ENCODE measurements at regions not wholly inside any gene's neighbourhood (a gene's known extent, or its start where the extent isn't known, plus 50 kb on each side); places are given as distances from the start of the nearest gene placed in this dataset.

DNA sequence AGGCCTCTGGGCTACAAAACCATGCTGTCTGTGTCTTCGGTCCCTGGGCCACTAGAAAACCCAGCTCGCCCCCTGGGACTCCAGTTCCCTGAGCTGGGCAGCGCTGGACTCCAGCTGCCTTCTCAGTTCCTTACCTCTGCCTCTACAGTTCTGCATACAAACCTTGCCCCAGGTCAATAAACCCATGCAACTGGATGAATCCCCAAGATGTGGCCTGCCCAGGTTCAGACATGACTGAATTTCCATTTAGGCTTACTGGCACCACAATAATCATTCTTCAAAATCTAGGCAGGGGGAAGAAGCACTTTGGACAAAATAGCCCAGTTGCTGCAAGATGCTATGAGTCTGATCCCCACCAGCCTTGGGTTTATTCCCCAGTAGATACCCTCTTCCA lies 159.5 kb downstream of the RRAGC start:
- no peaks in the 10 kb centered on the region for H4K20me1 ChIP-seq (ENCODE audit: control insufficient read depth, insufficient read depth, low read depth, low read length)
- no peaks in the 10 kb centered on the region for H3F3A ChIP-seq (ENCODE audit: control insufficient read depth, insufficient read depth)
- H3K4me1 ChIP-seq (ENCODE audit: control insufficient read depth, low read length), result no peaks in the 10 kb centered on the region
- H3K36me3 ChIP-seq (ENCODE audit: control insufficient read depth, low read length), result no peaks in the 10 kb centered on the region
- H3K4me2 ChIP-seq (ENCODE audit: low read length), result no peak overlapping the region
- H3K27me3 ChIP-seq (ENCODE audit: control insufficient read depth, low read length), result no peaks in the 10 kb centered on the region
- no peak overlapping the region for H3K4me3 ChIP-seq (ENCODE audit: low read length)
- H3K79me2 ChIP-seq (ENCODE audit: control insufficient read depth, low read length), result no peaks in the 10 kb centered on the region
- no peaks in the 10 kb centered on the region for H3K9me3 ChIP-seq (ENCODE audit: control insufficient read depth, insufficient read depth, low read length)
- H3K27ac ChIP-seq (ENCODE audit: low read depth, low read length), result no peak overlapping the region
- no peak for TF ChIP-seq EZH2phosphoT487 (IDR thresholded peaks at IDR 0.05; ENCODE audit: borderline replicate concordance, low read length)
- H3K9me2 ChIP-seq (replicated peaks; ENCODE audit: control insufficient read depth, low read length), result no peaks in the 10 kb centered on the region

DNA sequence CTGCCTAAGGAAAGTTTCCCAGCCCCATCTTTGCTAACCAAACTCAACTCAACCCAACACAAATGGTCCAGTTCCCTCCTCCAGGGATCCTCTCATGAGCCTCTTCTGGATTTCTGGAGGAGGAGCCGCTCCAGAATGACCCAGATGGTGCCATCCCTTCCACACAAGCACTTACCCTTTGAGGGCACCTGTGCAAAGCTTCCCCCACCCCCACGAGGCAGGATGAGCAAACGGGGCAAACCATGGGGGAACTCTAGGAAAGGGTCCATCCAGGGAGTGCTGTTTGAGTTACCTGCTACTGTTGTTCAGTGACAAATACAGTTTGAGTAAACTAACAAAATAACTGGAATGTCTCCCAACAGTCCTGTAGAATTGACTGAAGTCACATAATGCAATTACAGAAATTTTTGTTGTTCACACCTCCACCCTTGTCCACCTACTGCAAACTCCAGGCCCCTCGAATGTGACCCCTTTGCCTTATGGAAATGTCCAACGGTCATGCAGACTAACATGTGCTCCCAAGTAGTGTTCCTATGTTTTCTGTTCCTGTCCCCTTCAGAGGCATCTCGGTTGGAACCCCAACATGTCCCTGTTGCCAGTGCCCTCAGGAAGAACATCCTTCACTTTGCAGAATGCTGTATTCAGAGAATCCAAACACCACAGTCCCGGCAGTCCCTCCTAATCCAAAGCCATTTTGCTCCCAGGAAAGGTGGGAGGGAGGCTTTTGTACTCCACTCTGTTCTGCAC lies 160.1 kb downstream of the RRAGC start:
- H3K4me1 ChIP-seq (ENCODE audit: control insufficient read depth, low read length), result no peaks in the 10 kb centered on the region
- H3K79me2 ChIP-seq (ENCODE audit: control insufficient read depth, low read length), result no peaks in the 10 kb centered on the region
- H3K4me3 ChIP-seq (ENCODE audit: low read length), result no peak overlapping the region
- H3K27ac ChIP-seq (ENCODE audit: low read depth, low read length), result no peak overlapping the region
- H3F3A ChIP-seq (ENCODE audit: control insufficient read depth, insufficient read depth), result no peaks in the 10 kb centered on the region
- H4K20me1 ChIP-seq (ENCODE audit: control insufficient read depth, insufficient read depth, low read depth, low read length), result no peaks in the 10 kb centered on the region
- H3K4me2 ChIP-seq (ENCODE audit: low read length), result no peak overlapping the region
- no peaks in the 10 kb centered on the region for H3K9me2 ChIP-seq (replicated peaks; ENCODE audit: control insufficient read depth, low read length)
- 0 out of 2 replicates have a peak, but pooled peaks cover under 1% of the 10 kb centered on the region for H3K27me3 ChIP-seq (ENCODE audit: control insufficient read depth, low read length)
- H3K36me3 ChIP-seq (ENCODE audit: control insufficient read depth, low read length), result no peaks in the 10 kb centered on the region
- no peaks in the 10 kb centered on the region for H3K9me3 ChIP-seq (ENCODE audit: control insufficient read depth, insufficient read depth, low read length)
- TF ChIP-seq EZH2phosphoT487 (IDR thresholded peaks at IDR 0.05; ENCODE audit: borderline replicate concordance, low read length), result no peak
- TF ChIP-seq, protein P1, sequence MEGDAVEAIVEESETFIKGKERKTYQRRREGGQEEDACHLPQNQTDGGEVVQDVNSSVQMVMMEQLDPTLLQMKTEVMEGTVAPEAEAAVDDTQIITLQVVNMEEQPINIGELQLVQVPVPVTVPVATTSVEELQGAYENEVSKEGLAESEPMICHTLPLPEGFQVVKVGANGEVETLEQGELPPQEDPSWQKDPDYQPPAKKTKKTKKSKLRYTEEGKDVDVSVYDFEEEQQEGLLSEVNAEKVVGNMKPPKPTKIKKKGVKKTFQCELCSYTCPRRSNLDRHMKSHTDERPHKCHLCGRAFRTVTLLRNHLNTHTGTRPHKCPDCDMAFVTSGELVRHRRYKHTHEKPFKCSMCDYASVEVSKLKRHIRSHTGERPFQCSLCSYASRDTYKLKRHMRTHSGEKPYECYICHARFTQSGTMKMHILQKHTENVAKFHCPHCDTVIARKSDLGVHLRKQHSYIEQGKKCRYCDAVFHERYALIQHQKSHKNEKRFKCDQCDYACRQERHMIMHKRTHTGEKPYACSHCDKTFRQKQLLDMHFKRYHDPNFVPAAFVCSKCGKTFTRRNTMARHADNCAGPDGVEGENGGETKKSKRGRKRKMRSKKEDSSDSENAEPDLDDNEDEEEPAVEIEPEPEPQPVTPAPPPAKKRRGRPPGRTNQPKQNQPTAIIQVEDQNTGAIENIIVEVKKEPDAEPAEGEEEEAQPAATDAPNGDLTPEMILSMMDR (IDR thresholded peaks at IDR 0.05; ENCODE audit: low read depth, low read length, poor library complexity, severe bottlenecking), result no peak

DNA sequence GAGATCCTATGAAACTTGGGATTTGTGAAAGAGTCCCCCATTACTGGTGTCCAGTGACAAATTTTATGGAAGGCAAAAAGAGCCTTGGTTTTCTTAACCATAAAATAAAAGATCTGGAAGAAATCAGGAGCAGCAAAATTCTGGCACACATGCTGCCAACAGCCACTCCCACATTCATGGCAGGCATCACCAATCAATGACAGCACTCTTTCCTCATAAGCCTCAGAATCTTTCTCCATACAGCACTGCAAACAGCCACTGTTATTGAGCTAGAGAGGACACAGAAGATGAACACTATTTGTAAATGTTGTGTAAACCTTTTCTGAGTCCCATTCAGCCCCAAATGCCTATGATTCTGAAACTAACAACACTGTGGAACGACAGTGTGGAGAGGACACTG lies 162.2 kb downstream of the RRAGC start:
- no peak overlapping the region for H3K27ac ChIP-seq (ENCODE audit: low read depth, low read length)
- TF ChIP-seq EZH2phosphoT487 (IDR thresholded peaks at IDR 0.05; ENCODE audit: borderline replicate concordance, low read length), result no peak
- TF ChIP-seq, protein P1 (IDR thresholded peaks at IDR 0.05; ENCODE audit: low read depth, low read length, poor library complexity, severe bottlenecking), result no peak
- H3K9me3 ChIP-seq (ENCODE audit: control insufficient read depth, insufficient read depth, low read length), result no peaks in the 10 kb centered on the region

DNA sequence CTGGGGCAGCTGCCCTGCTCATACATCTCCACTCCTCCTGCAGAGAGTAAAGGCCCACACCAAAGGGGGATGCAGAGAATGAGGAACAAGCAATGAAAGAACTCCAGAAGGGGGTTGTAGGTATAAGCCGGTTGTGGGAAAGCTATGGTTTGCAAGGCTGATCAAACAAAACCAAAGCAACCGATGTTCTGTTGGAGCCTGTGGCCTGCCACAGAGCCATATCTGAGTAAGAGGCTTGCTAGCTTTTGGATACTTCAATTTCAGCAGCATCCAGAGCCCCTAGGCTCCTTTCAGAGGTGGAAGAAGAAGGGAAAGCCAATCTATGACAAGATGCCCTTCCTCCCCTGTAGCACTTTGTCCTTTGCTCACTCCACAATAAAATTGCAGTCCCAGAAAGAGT lies 163.2 kb downstream of the RRAGC start:
- TF ChIP-seq, protein P1 (IDR thresholded peaks at IDR 0.05; ENCODE audit: low read depth, low read length, poor library complexity, severe bottlenecking), result no peak
- no peak for TF ChIP-seq EZH2phosphoT487 (IDR thresholded peaks at IDR 0.05; ENCODE audit: borderline replicate concordance, low read length)
- H3K4me1 ChIP-seq (ENCODE audit: control insufficient read depth, low read length), result no peaks in the 10 kb centered on the region
- no peaks in the 10 kb centered on the region for H3K9me3 ChIP-seq (ENCODE audit: control insufficient read depth, insufficient read depth, low read length)
- no peaks in the 10 kb centered on the region for H4K20me1 ChIP-seq (ENCODE audit: control insufficient read depth, insufficient read depth, low read depth, low read length)
- peaks cover 5% of the 10 kb centered on the region; the same call in 1 of the 2 replicates for H3K27me3 ChIP-seq (ENCODE audit: control insufficient read depth, low read length)
- no peak overlapping the region for H3K4me2 ChIP-seq (ENCODE audit: low read length)
- H3K79me2 ChIP-seq (ENCODE audit: control insufficient read depth, low read length), result no peaks in the 10 kb centered on the region
- H3K9me2 ChIP-seq (replicated peaks; ENCODE audit: control insufficient read depth, low read length), result no peaks in the 10 kb centered on the region
- H3K36me3 ChIP-seq (ENCODE audit: control insufficient read depth, low read length), result no peaks in the 10 kb centered on the region
- H3F3A ChIP-seq (ENCODE audit: control insufficient read depth, insufficient read depth), result no peaks in the 10 kb centered on the region
- no peak overlapping the region for H3K27ac ChIP-seq (ENCODE audit: low read depth, low read length)
- no peak overlapping the region for H3K4me3 ChIP-seq (ENCODE audit: low read length)

More for the DNA sequence above, 162.2 kb downstream of the RRAGC start:
- Histone ChIP-seq H3K4me2 (ENCODE audit: low read length) (no peak overlapping the region), H3K79me2 (ENCODE audit: control insufficient read depth, low read length) (no peaks in the 10 kb centered on the region), H3K27me3 (ENCODE audit: control insufficient read depth, low read length) (0 out of 2 replicates have a peak, but pooled peaks cover 3% of the 10 kb centered on the region), H3K4me3 (ENCODE audit: low read length) (no peak overlapping the region), H3K36me3 (ENCODE audit: control insufficient read depth, low read length) (no peaks in the 10 kb centered on the region), H4K20me1 (ENCODE audit: control insufficient read depth, insufficient read depth, low read depth, low read length) (no peaks in the 10 kb centered on the region), H3K4me1 (ENCODE audit: control insufficient read depth, low read length) (no peaks in the 10 kb centered on the region), H3F3A (ENCODE audit: control insufficient read depth, insufficient read depth) (no peaks in the 10 kb centered on the region), H3K9me2 (replicated peaks; ENCODE audit: control insufficient read depth, low read length) (no peaks in the 10 kb centered on the region)

All from DOHH2 (cell line).